Fibroblast of villous mesenchyme (primary cell): ENCODE measurements at regions not wholly inside any gene's neighbourhood (a gene's known extent, or its start where the extent isn't known, plus 50 kb on each side); places are given as distances from the start of the nearest gene placed in this dataset.

Source experiments
- DNase-seq: peaks from one replicate; pipeline ENCODE4 v3.0.0-alpha.2; 2010; ENCODE audit warnings: low read depth
- H3K4me3 ChIP-seq: 2 replicates; pipeline ENCODE4 v1.5.1; 2011; ENCODE audit warnings: low read depth, mild to moderate bottlenecking, low read length
- CTCF ChIP-seq: IDR thresholded peaks from 2 replicates; pipeline ENCODE4 v1.5.1; 2012; ENCODE audit warnings: low read depth, mild to moderate bottlenecking, low read length; ENCODE audit not compliant: insufficient read depth

- no peak for DNase-seq
- H3K4me3 ChIP-seq, result no peak overlapping the region
- no peak for TF ChIP-seq CTCF
Measured at GRCh38 chr5:1726469-1726865, 73.2 kb downstream of the MRPL36 start.

GRCh38 chr5:1725641-1726468, 73.8 kb downstream of the MRPL36 start:
- no peak for TF ChIP-seq CTCF
- no peak for DNase-seq
- H3K4me3 ChIP-seq, result no peak overlapping the region

DNA sequence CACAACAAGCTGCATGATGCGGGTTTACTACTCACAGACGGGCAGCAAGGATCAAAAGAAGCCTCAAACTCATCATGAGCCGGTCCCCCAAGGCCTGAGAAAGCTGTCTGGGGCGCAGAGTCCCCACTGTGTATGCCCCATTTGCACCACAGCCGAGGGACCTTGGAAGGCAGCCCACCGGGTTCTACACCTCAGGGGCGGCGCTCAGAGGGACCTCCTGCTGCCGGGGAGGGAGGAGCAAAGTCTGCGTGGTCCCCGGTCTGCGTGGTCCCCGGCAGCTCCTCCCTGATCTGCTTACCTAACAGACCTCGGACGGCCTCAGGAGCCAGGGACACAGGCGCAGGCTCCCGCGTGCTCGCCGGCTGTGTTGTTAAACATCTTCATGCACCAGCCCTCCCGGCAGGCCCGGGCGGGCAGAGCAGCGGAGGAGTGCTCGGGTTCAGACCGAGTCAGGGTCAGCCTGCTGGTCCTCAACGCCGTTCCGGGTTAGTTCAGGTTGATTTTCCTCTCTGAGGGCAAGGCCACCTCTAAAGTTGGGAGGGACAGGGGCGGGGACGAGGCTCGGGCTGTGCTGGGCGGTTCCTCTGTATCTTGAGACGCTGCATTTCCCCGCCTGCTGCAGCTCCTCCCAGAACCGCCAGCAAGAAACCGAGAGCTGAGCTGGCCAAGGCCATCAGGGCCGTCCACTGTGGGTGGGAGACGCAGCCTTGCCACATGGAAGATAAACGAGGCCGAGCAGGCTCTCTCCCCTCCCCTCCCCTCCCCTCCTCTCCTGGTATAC, 74.6 kb downstream of the MRPL36 start:
- peak; percentile 3 for DNase-seq
- no peak for TF ChIP-seq CTCF
- H3K4me3 ChIP-seq, result no peak overlapping the region

- no peak overlapping the region for H3K4me3 ChIP-seq
- TF ChIP-seq CTCF, result no peak
- no peak for DNase-seq
Measured at GRCh38 chr5:1723957-1724821, 75.4 kb downstream of the MRPL36 start.

GRCh38 chr5:1723476-1723875, 76.2 kb downstream of the MRPL36 start:
- H3K4me3 ChIP-seq, result no peak overlapping the region
- TF ChIP-seq CTCF, result no peak
- DNase-seq, result no peak

DNA sequence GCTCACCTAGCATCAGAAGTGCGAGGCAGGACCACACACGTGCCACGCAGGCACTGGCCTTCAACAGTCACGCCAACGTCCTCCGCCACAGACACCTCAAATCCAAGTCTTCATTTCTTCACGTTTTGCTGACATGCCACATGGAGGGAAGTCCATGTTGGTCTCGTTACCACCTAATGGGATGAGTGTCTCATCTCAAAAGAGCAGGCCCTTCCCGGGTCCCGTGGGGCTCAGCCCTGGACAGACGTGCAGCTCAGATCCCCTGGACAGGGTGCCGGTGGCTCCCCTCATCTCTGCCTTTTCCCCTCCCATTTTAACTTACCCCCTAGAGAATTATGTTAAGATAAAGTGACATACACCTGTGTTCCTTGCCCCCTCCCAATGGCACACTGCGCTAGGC, 76.8 kb downstream of the MRPL36 start:
- H3K4me3 ChIP-seq, result no peak overlapping the region
- DNase-seq, result no peak
- TF ChIP-seq CTCF, result no peak
